ENCODE measurements at regions not wholly inside any gene's neighbourhood (a gene's known extent, or its start where the extent isn't known, plus 50 kb on each side); places are given as distances from the start of the nearest gene placed in this dataset.

DNA sequence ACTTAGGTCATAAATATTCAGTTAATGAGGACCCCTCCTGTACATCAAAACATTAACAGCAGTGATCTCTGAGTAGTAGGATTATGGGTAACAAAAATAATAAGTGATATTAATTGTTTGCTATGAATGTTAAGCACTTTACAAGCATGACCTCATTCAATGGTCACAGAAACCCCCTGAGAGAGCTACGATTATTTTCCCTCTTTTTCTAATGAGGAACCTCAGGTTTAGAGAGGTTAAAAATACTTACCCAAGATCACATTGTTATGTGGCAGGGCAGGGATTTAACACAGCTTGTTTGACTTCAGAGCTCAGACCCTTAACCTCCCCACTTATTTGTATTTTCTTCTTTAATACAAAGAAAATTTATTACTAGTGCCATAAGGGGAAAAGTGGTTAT is 228.2 kb downstream of the TBL1XR1 start:
- no TSS peak for BruUV-seq (replicated peaks)
- no peak overlapping the region for H3K27ac ChIP-seq (ENCODE audit: extremely low read length, insufficient read depth, low read length)
- H3K4me3 ChIP-seq (replicated peaks in 1 of 3; ENCODE audit: insufficient read depth in 1 of 3, low read depth in 2 of 3, low read length in 3 of 3): no peak overlapping the region
- WGBS (ENCODE audit: low lambda C conversion rate): 6% methylated on average over 1 of the region's 1 CpG
- FAIRE-seq: no peak
- no peak for ATAC-seq
- no peaks in the 10 kb centered on the region for H4K20me1 ChIP-seq (ENCODE audit: insufficient read depth, low read length)
- in situ Hi-C loops (cut with HindIII; ENCODE audit: extremely low pct_ligation_motif_present, low pct_unique_long_range_greater_than_20kb) (no loop called here), intact Hi-C loops (cut with micrococcal nuclease; ENCODE audit: unreplicated experiment) (no loop called here)
- H3K9me3 ChIP-seq (ENCODE audit: low read length): no peaks in the 10 kb centered on the region
- CTCF ChIA-PET (ENCODE audit: low intra/inter-chr PET ratio, low total read pairs): no interaction called here
- POLR2A ChIA-PET: no interaction called here
- no peak for TF ChIP-seq KLF6 (CRISPR knock-in tag; IDR thresholded peaks at IDR 0.05)
- no peak for TF ChIP-seq GATA4 (IDR thresholded peaks at IDR 0.05; ENCODE audit: borderline replicate concordance, low read depth)
- TF ChIP-seq ONECUT2 (CRISPR knock-in tag; IDR thresholded peaks at IDR 0.05): no peak
- no peak for TF ChIP-seq EP300 (IDR thresholded peaks at IDR 0.05; ENCODE audit: low read depth in 2 of 2, low read length in 2 of 2)
- TF ChIP-seq EP300 (CRISPR knock-in tag; IDR thresholded peaks at IDR 0.05; ENCODE audit: borderline replicate concordance): no peak
- no peak for TF ChIP-seq CENPT (CRISPR knock-in tag; IDR thresholded peaks at IDR 0.05; ENCODE audit: low read depth)
- no peak for TF ChIP-seq CSRNP2 (CRISPR knock-in tag; conservative IDR thresholded peaks at IDR 0.05; ENCODE audit: low read depth)
- TF ChIP-seq PREB (CRISPR knock-in tag; IDR thresholded peaks at IDR 0.05): no peak
- no peak for TF ChIP-seq SIX1 (CRISPR knock-in tag; IDR thresholded peaks at IDR 0.05; ENCODE audit: borderline replicate concordance)
- no peak overlapping the region for H2AFZ ChIP-seq (ENCODE audit: low read length)
- no peaks in the 10 kb centered on the region for H3K4me1 ChIP-seq (ENCODE audit: insufficient read depth, low read length)
- H3K27me3 ChIP-seq (ENCODE audit: control insufficient read depth in 1 of 2, insufficient read depth in 2 of 2, low read length in 2 of 2): no peaks in the 10 kb centered on the region
- H3K9ac ChIP-seq (ENCODE audit: insufficient read depth, low read depth, low read length): no peak overlapping the region
- DNase-seq (ENCODE audit: low spot score): no peak
- no peaks in the 10 kb centered on the region for H3K36me3 ChIP-seq (replicated peaks in 1 of 2; ENCODE audit: control insufficient read depth in 1 of 2, insufficient read depth in 2 of 2, low read length in 2 of 2)
- H3K79me2 ChIP-seq (ENCODE audit: insufficient read depth, low read length): no peaks in the 10 kb centered on the region
- no peak overlapping the region for H3K4me2 ChIP-seq (ENCODE audit: low read depth, low read length)
